Vagina (tissue), 2 donors: ENCODE measurements at regions not wholly inside any gene's neighbourhood (a gene's known extent, or its start where the extent isn't known, plus 50 kb on each side); places are given as distances from the start of the nearest gene placed in this dataset.
"Not testable (repeated sequence)": the region's sequence is repeated elsewhere in the genome, so short reads cannot be mapped to it uniquely, and the experiment has no call there.

Experiments used
- DNase-seq, 2 donors: peaks; one replicate each; pipeline ENCODE4 v3.0.0-alpha.2; 2017; ENCODE audit errors: extremely low spot score in 2 of 2
- H3K27ac ChIP-seq: fragments of 200-600 bp; sonication (generic); one replicate; pipeline ENCODE4 v1.5.1; 2019
- H3K27me3 ChIP-seq: fragments of 200-600 bp; sonication (generic); one replicate; pipeline ENCODE4 v1.5.1; 2019
- H3K36me3 ChIP-seq, 2 donors: fragments of 200-600 bp; sonication (generic); one replicate each; pipeline ENCODE4 v1.5.1; 2017 to 2019
- H3K4me1 ChIP-seq: fragments of 200-600 bp; sonication (generic); one replicate; pipeline ENCODE4 v1.5.1; 2019
- H3K4me3 ChIP-seq, 2 donors: fragments of 200-600 bp; sonication (generic); 1 replicate in 1 of 2; 2 replicates in 1 of 2; pipeline ENCODE4 v1.5.1; 2016 to 2019
- H3K9me3 ChIP-seq: fragments of 200-600 bp; sonication (generic); one replicate; pipeline ENCODE4 v1.5.1; 2019
- CTCF ChIP-seq, 3 experiments: fragments of 450-650 bp in 2 of 3; fragments of 200-600 bp in 1 of 3; sonication (generic) in 1 of 3; IDR thresholded peaks; one replicate each; pipeline ENCODE4 v1.5.1; 2017 to 2019; ENCODE audit warnings: antibody characterized with exemption in 3 of 3, mild to moderate bottlenecking in 2 of 3, moderate library complexity in 2 of 3
- POLR2A ChIP-seq, 2 donors: fragments of 450-650 bp; IDR thresholded peaks; one replicate each; pipeline ENCODE4 v1.6.1; 2017; ENCODE audit warnings: antibody characterized with exemption in 2 of 2, mild to moderate bottlenecking in 2 of 2, moderate library complexity in 2 of 2
- POLR2AphosphoS5 ChIP-seq, 2 donors: sonication (generic); formaldehyde crosslinking; IDR thresholded peaks; one replicate each; pipeline ENCODE4 v1.9.0; 2017; ENCODE audit warnings: antibody characterized with exemption in 2 of 2, mild to moderate bottlenecking in 2 of 2, low read depth in 1 of 2; ENCODE audit not compliant: insufficient read depth in 1 of 2
- intact Hi-C: fragments of 100-400 bp; cut with DNase I; formaldehyde crosslinking; loops from one replicate; pipeline ENCODE4 v1.15.1; 2023

GRCh38 chr9:94183240-94183999 is 75.7 kb upstream of the ZNF169 start:
- DNase-seq: no peak
- Histone ChIP-seq H3K9me3 (no peaks in the 10 kb centered on the region), H3K4me3 (no peak overlapping the region), H3K27ac (no peak overlapping the region), H3K36me3 (peaks cover 0 to 7% of the 10 kb centered on the region in 2 donors), H3K27me3 (no peaks in the 10 kb centered on the region), H3K4me1 (peaks cover 8% of the 10 kb centered on the region)
- TF ChIP-seq CTCF (IDR thresholded peaks at IDR 0.05) (no peak), POLR2AphosphoS5 (IDR thresholded peaks at IDR 0.05; ENCODE audit: insufficient read depth in 1 of 2, low read depth in 1 of 2) (no peak), POLR2A (IDR thresholded peaks at IDR 0.05) (no peak)
- intact Hi-C loops: no loop called here

- intact Hi-C loops: no loop called here
These were observed 70.9 kb upstream of the ZNF169 start for GRCh38 chr9:94188246-94188645.

GRCh38 chr9:94191706-94192105 is 67.4 kb upstream of the ZNF169 start:
- H3K4me3 ChIP-seq, intact Hi-C loops, H3K27ac ChIP-seq, DNase-seq, H3K36me3 ChIP-seq, H3K4me1 ChIP-seq, H3K9me3 ChIP-seq, H3K27me3 ChIP-seq: not testable (repeated sequence)

More at GRCh38 chr9:94188246-94188645, 70.9 kb upstream of the ZNF169 start:
- Histone ChIP-seq H3K4me1 (no peaks in the 10 kb centered on the region), H3K27ac (no peak overlapping the region), H3K36me3 (no peaks in the 10 kb centered on the region), H3K4me3 (no peak overlapping the region), H3K27me3 (no peaks in the 10 kb centered on the region), H3K9me3 (peaks cover 3% of the 10 kb centered on the region)
- TF ChIP-seq POLR2A (IDR thresholded peaks at IDR 0.05) (no peak), POLR2AphosphoS5 (IDR thresholded peaks at IDR 0.05; ENCODE audit: insufficient read depth in 1 of 2, low read depth in 1 of 2) (no peak), CTCF (IDR thresholded peaks at IDR 0.05) (no peak)
- no peak for DNase-seq

GRCh38 chr9:94198414-94198813 is 60.7 kb upstream of the ZNF169 start:
- TF ChIP-seq POLR2AphosphoS5 (IDR thresholded peaks at IDR 0.05; ENCODE audit: insufficient read depth in 1 of 2, low read depth in 1 of 2) (no peak), CTCF (IDR thresholded peaks at IDR 0.05) (no peak), POLR2A (IDR thresholded peaks at IDR 0.05) (no peak)
- no peaks in the 10 kb centered on the region for H3K4me1 ChIP-seq
- no peak for DNase-seq
- H3K27me3 ChIP-seq: no peaks in the 10 kb centered on the region
- no peak overlapping the region for H3K27ac ChIP-seq
- H3K4me3 ChIP-seq: no peak overlapping the region
- no peaks in the 10 kb centered on the region for H3K9me3 ChIP-seq
- peaks cover 0 to 8% of the 10 kb centered on the region in 2 donors for H3K36me3 ChIP-seq
- intact Hi-C loops: no loop called here

- H3K36me3 ChIP-seq: peaks cover 0 to 8% of the 10 kb centered on the region in 2 donors
- no peaks in the 10 kb centered on the region for H3K4me1 ChIP-seq
- no peak overlapping the region for H3K4me3 ChIP-seq
- intact Hi-C loops: no loop called here
- H3K9me3 ChIP-seq: no peaks in the 10 kb centered on the region
- DNase-seq: no peak
- H3K27ac ChIP-seq: no peak overlapping the region
- TF ChIP-seq CTCF (IDR thresholded peaks at IDR 0.05) (no peak), POLR2AphosphoS5 (IDR thresholded peaks at IDR 0.05; ENCODE audit: insufficient read depth in 1 of 2, low read depth in 1 of 2) (no peak), POLR2A (IDR thresholded peaks at IDR 0.05) (no peak)
- H3K27me3 ChIP-seq: no peaks in the 10 kb centered on the region
These were observed 59.3 kb upstream of the ZNF169 start for GRCh38 chr9:94199776-94200175.
